Fibroblast of lung (primary cell): ENCODE measurements at regions not wholly inside any gene's neighbourhood (a gene's known extent, or its start where the extent isn't known, plus 50 kb on each side); places are given as distances from the start of the nearest gene placed in this dataset.

Source experiments
- DNase-seq, 2 donors: peaks; one replicate each; pipeline versions ENCODE4 v3.0.0 to v3.0.0-alpha.2; 2010; ENCODE audit warnings: low read depth in 2 of 2
- H2AFZ ChIP-seq: 2 replicates; pipeline ENCODE4 v1.5.1; 2012; ENCODE audit warnings: low read length, control low read depth, inconsistent platforms
- H3K27ac ChIP-seq: 2 replicates; pipeline ENCODE4 v1.5.1; 2011; ENCODE audit warnings: low read length, control low read depth; ENCODE audit not compliant: insufficient read depth
- H3K27me3 ChIP-seq: 2 replicates; pipeline ENCODE4 v1.5.1; 2011; ENCODE audit warnings: mild to moderate bottlenecking, low read length; ENCODE audit not compliant: control insufficient read depth, insufficient read depth
- H3K36me3 ChIP-seq: 2 replicates; pipeline ENCODE4 v1.5.1; 2011; ENCODE audit warnings: low read length; ENCODE audit not compliant: control insufficient read depth, insufficient read depth
- H3K4me1 ChIP-seq: 2 replicates; pipeline ENCODE4 v1.5.1; 2011; ENCODE audit warnings: low read length; ENCODE audit not compliant: control insufficient read depth, insufficient read depth; ENCODE audit errors: extremely low read depth
- H3K4me2 ChIP-seq: 2 replicates; pipeline ENCODE4 v1.5.1; 2011; ENCODE audit warnings: low read length, control low read depth; ENCODE audit not compliant: insufficient read depth; ENCODE audit errors: extremely low read depth
- H3K4me3 ChIP-seq, 4 experiments: fragments of 200-600 bp in 1 of 4; sonication (generic) in 1 of 4; replicated peaks in 1 of 4; 2 replicates each; pipeline ENCODE4 v1.5.1; 2011 to 2016; ENCODE audit warnings: low read length in 4 of 4, low read depth in 3 of 4, mild to moderate bottlenecking in 3 of 4, control low read depth in 2 of 4, inconsistent platforms in 1 of 4, mixed read lengths in 1 of 4; ENCODE audit not compliant: insufficient read depth in 1 of 4; ENCODE audit errors: control extremely low read depth in 1 of 4
- H3K79me2 ChIP-seq: 2 replicates; pipeline ENCODE4 v1.5.1; 2012; ENCODE audit warnings: mild to moderate bottlenecking, low read length, inconsistent platforms; ENCODE audit not compliant: control insufficient read depth, insufficient read depth
- H3K9ac ChIP-seq: 2 replicates; pipeline ENCODE4 v1.5.1; 2011; ENCODE audit warnings: mild to moderate bottlenecking, low read length, control low read depth; ENCODE audit not compliant: insufficient read depth
- H3K9me3 ChIP-seq: 2 replicates; pipeline ENCODE4 v1.5.1; 2012; ENCODE audit warnings: low read depth, low read length; ENCODE audit not compliant: control insufficient read depth, insufficient read depth
- H4K20me1 ChIP-seq: 2 replicates; pipeline ENCODE4 v1.5.1; 2011; ENCODE audit warnings: low read length; ENCODE audit not compliant: control insufficient read depth, insufficient read depth; ENCODE audit errors: extremely low read depth
- EZH2 ChIP-seq: IDR thresholded peaks from 2 replicates; pipeline ENCODE4 v1.5.1; 2012; ENCODE audit warnings: low read length, control low read depth, mild to moderate bottlenecking; ENCODE audit errors: missing control alignments
- TF ChIP-seq, protein P1 (sequence below), 2 donors: IDR thresholded peaks in 1 of 2; conservative IDR thresholded peaks in 1 of 2; 1 replicate in 1 of 2; 2 replicates in 1 of 2; pipeline ENCODE4 v1.5.1; 2011 to 2012; ENCODE audit warnings: low read length in 2 of 2, control low read depth in 1 of 2, inconsistent platforms in 1 of 2, low read depth in 1 of 2, mild to moderate bottlenecking in 1 of 2

DNA sequence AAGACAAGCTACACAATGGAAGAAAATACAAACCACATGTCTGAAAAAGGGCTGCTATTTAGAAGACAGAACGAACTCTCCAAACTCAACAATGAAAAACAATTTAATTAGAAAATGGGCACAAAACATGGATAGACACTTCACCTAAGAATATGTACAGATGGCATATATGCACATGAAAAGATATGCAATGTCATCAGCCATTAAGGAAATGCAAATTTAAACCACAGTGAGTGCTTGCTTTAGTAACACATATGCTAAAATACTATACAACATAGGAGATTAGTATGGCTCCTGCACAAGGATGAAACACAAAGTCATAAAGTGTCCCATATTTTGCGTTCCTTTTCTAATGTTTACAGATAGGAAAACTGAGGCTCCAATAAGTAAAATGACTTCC is 60.4 kb upstream of the FAM83B start:
- no peaks in the 10 kb centered on the region for H3K9me3 ChIP-seq
- H3K36me3 ChIP-seq = no peaks in the 10 kb centered on the region
- no peak for DNase-seq
- no peaks in the 10 kb centered on the region for H3K79me2 ChIP-seq
- no peak overlapping the region for H3K27ac ChIP-seq
- no peaks in the 10 kb centered on the region for H3K27me3 ChIP-seq
- H4K20me1 ChIP-seq = no peaks in the 10 kb centered on the region
- H2AFZ ChIP-seq = no peak overlapping the region
- H3K4me1 ChIP-seq = no peaks in the 10 kb centered on the region
- H3K4me3 ChIP-seq = no peak overlapping the region
- no peak overlapping the region for H3K9ac ChIP-seq
- no peak overlapping the region for H3K4me2 ChIP-seq
- no peak for TF ChIP-seq EZH2
- TF ChIP-seq, protein P1, sequence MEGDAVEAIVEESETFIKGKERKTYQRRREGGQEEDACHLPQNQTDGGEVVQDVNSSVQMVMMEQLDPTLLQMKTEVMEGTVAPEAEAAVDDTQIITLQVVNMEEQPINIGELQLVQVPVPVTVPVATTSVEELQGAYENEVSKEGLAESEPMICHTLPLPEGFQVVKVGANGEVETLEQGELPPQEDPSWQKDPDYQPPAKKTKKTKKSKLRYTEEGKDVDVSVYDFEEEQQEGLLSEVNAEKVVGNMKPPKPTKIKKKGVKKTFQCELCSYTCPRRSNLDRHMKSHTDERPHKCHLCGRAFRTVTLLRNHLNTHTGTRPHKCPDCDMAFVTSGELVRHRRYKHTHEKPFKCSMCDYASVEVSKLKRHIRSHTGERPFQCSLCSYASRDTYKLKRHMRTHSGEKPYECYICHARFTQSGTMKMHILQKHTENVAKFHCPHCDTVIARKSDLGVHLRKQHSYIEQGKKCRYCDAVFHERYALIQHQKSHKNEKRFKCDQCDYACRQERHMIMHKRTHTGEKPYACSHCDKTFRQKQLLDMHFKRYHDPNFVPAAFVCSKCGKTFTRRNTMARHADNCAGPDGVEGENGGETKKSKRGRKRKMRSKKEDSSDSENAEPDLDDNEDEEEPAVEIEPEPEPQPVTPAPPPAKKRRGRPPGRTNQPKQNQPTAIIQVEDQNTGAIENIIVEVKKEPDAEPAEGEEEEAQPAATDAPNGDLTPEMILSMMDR (conservative IDR thresholded peaks at IDR 0.05 in 1 of 2, IDR thresholded peaks at IDR 0.05 in 1 of 2; ENCODE audit: low read depth in 1 of 2, low read length in 2 of 2) = no peak

DNA sequence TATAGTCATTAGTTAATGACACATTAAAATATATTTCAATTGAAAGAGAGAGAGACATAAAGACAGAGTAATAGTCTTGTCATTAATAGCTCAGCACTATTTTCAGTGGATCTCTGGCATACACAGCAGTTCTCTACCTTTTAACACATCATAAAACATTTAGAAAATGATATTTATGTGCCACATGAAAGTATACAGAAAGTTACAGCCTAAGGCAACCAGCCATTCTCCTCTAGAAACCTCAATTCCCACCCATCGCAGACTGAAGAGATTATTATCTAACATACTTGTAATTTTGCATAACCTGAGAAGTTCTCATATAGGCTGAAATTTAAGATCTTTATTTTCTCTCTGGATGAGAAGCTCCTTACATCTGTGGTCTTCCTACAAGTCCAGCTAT is 58.7 kb upstream of the FAM83B start:
- TF ChIP-seq, protein P1 (conservative IDR thresholded peaks at IDR 0.05 in 1 of 2, IDR thresholded peaks at IDR 0.05 in 1 of 2; ENCODE audit: low read depth in 1 of 2, low read length in 2 of 2) = no peak
- no peak for TF ChIP-seq EZH2
- no peaks in the 10 kb centered on the region for H3K9me3 ChIP-seq
- no peaks in the 10 kb centered on the region for H3K4me1 ChIP-seq
- H3K4me3 ChIP-seq = no peak overlapping the region
- no peaks in the 10 kb centered on the region for H3K79me2 ChIP-seq
- no peak overlapping the region for H3K4me2 ChIP-seq
- DNase-seq = no peak
- H3K36me3 ChIP-seq = no peaks in the 10 kb centered on the region
- H3K27ac ChIP-seq = no peak overlapping the region
- no peaks in the 10 kb centered on the region for H4K20me1 ChIP-seq
- no peaks in the 10 kb centered on the region for H3K27me3 ChIP-seq
- H2AFZ ChIP-seq = no peak overlapping the region
- no peak overlapping the region for H3K9ac ChIP-seq
